GM21526 (cell line): ENCODE measurements at regions not wholly inside any gene's neighbourhood (a gene's known extent, or its start where the extent isn't known, plus 50 kb on each side); places are given as distances from the start of the nearest gene placed in this dataset.
A peak's percentile ranks its signal among the peaks of the same experiment; 100 is the strongest.

Experiments used
- ATAC-seq: cut with Tn5 transposase; IDR thresholded peaks from one replicate; pipeline ENCODE4 v1.9.1; 2021; ENCODE audit warnings: moderate library complexity; ENCODE audit not compliant: unreplicated experiment, low FRiP score

DNA sequence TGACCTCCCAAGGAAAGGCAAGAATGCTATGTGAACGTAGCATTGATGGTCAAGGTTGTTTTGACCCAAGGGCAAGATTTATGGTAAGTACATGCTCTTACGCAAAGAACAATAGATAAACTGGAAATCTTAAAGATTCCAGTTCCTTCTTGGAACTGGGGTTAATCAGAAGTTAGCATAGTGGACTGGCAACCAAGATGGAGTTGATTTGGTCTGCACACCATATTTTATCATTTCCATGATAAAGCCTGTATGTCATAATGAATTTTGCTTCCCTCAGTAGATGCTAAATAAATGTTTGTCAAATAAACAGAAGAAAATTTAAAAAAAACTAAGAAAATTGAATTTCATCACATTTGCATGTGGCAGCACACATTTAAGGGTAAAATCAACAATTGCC lies 242.4 kb upstream of the MEF2C start:
- ATAC-seq: no peak

GRCh38 chr5:89123581-89123980 lies 240.6 kb upstream of the MEF2C start:
- no peak for ATAC-seq

DNA sequence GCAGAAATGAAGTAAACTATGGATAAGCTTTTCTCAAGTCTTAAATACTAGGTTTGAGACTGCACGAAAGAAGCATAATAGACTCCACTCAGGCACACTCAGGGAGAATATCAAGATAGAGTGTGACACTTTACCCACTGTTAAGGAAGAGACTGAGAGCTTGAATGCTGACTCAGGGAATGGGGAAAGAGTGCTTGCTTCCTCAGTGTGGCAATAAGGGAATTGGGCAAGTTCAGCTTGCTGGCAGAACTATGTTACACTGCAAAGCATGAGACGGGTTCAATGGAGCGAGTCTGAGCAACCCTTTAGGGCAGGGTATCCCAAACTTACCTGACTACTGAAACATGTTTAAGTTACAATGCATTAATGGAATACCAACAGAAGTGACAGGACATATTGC lies 237.7 kb upstream of the MEF2C start:
- ATAC-seq: no peak

GRCh38 chr5:89117124-89117644 lies 234.2 kb upstream of the MEF2C start:
- peak; percentile 76 for ATAC-seq

- ATAC-seq: no peak
Observed at GRCh38 chr5:89110916-89111646, 228.1 kb upstream of the MEF2C start.

GRCh38 chr5:89106480-89106879 lies 223.5 kb upstream of the MEF2C start:
- ATAC-seq: no peak

GRCh38 chr5:89105836-89106235 lies 222.9 kb upstream of the MEF2C start:
- ATAC-seq: no peak

- no peak for ATAC-seq
Observed at GRCh38 chr5:89105171-89105695, 222.2 kb upstream of the MEF2C start.

DNA sequence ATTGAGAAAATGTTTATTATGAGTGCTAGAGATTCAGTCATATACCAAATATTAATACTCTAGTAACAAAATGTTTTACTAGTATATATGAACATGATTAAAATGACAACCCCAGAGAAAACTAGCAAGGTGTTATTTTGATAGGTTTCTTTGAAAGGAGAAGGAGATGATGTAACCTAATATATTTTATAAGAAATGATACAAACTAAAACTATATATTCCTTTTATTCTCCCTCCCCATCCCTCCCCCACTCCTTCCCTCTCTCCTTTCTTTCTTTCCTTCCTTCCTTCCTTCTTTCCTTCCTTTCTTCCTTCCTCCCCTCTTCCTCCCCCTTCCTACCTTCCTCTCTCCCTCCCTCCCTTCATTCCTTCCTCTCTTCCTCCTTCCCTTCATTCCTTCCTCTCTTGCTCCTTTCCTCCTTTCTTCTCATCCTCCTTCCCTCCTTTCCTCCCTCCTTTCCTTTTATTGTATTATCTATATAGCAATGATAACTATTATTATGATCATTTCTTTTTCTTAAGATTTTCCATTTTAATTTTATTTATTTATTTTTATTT lies 215.3 kb upstream of the MEF2C start:
- no peak for ATAC-seq

DNA sequence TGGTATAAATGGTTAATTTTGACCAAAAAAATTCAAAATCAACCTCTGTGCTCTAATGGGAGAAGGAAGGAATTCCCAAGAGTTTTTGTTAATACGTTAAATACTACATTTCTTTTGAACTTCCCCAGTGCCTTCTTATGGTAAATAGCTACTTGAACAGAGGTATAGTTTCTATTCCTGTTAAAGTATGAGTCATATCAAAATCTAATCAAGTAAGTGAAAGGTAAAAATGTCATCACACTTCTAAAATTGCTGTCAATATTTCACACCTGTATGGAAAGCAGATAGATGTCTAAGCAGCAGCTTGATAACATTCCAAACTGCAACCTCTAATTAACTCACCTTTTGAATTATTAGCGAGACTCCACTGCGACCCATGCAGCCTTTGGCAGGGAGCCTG lies 214.1 kb upstream of the MEF2C start:
- peak; percentile 76 for ATAC-seq

DNA sequence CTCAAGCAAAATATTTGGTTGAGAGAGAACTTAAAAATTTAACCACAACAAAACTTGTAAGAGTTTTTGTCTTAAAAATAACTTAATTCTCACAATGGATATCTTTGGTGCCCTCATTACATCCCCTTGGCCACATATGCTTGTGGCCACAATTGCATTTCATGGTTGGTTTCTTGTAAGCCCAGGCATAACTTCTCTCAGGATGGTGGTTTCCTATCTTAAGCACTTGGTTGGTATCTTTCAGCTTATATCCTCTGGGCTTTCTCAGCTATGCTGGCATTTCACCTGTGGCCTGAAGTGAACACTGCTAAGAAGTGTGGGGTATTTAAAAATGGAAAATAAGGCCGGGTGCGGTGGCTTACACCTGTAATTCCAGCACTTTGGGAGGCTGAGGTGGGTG lies 212.4 kb upstream of the MEF2C start:
- no peak for ATAC-seq

- no peak for ATAC-seq
Observed at GRCh38 chr5:89090037-89090436, 207.1 kb upstream of the MEF2C start.

DNA sequence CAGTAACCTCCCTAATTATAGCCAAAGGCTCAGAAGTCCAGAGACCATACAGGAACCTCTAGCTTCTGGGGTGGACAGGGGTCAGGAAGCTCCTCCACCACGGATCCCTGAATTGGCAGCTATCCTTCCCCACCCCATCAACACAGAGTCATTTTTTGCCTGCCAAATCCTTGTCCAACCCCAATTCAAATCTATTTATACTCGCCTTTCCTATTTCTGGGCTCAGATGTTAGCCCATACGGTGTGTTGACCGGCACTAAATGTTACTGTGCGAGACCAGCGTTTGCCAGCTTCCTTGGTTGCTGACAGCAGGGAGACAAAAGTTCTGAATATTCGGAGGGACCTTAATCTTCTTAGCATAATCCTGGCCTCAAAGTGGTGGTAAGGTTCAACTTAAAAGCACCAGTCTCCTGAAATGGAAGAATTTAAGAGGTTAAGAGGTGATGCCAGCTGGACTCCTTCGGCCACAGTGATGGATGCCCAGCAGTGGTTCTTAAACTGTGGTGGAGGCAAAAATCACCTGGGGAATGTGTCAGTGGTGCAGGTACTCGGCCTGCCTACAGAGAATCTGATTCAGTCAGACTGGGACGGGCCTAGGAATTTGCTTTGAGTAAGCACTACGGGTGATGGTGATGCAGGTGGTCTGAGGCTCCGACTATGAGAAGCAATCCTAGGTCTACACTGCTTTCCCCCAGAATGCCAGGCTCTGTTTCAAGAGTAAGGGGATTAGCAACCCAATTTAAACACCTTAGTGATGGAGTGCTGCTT lies 204.8 kb upstream of the MEF2C start:
- ATAC-seq: no peak

- no peak for ATAC-seq
Observed at GRCh38 chr5:89087128-89087527, 204.1 kb upstream of the MEF2C start.

GRCh38 chr5:89086390-89087086 lies 203.6 kb upstream of the MEF2C start:
- no peak for ATAC-seq

GRCh38 chr5:89083791-89084190 lies 200.8 kb upstream of the MEF2C start:
- no peak for ATAC-seq

DNA sequence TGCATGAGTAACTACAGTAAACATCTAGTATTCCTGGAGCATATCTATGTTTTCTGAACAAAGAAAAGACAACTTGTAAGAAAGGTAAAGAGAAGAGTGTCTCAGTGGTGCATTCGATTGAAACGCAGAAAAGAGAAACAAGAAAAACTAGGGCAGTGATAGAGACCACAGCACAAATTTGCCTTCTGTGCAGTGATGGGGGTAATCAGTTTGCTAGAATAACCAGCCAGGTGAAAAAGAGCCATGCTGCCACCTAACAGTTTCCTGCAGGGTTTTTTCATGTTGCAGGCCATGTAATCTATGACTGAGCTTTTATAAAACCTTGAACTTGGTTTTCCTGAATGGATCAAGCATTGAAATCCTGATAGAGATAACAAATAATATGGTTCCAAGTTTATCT lies 198.4 kb upstream of the MEF2C start:
- peak; percentile 73 for ATAC-seq

- no peak for ATAC-seq
Observed at GRCh38 chr5:89080467-89081116, 197.6 kb upstream of the MEF2C start.

- ATAC-seq: no peak
Observed at GRCh38 chr5:89072842-89073672, 190.1 kb upstream of the MEF2C start.
